IMR-90 (cell line): ENCODE measurements at regions not wholly inside any gene's neighbourhood (a gene's known extent, or its start where the extent isn't known, plus 50 kb on each side); places are given as distances from the start of the nearest gene placed in this dataset.

Experiments
- ATAC-seq: fragments of 200-7000 bp; cut with Tn5 transposase; 2 replicates; pipeline ENCODE4 v1.9.1; 2020; ENCODE audit warnings: low read depth, mild to moderate bottlenecking, moderate library complexity
- BruUV-seq: library from RNA; stranded (reverse); fragments of 400-500 nt; replicated peaks from 2 replicates; lab custom pipeline; 2021; lab: Mats Ljungman, UMichigan
- CTCF ChIA-PET: fragments of 300-600 bp; formaldehyde crosslinking; extraction: SDS; loops from one replicate; lab custom pipeline; 2021; ENCODE audit warnings: antibody characterized with exemption; lab: Yijun Ruan, JAX
- POLR2A ChIA-PET: fragments of 300-600 bp; sonication (Branson Sonifier 250); formaldehyde crosslinking; loops from one replicate; lab custom pipeline; 2022; ENCODE audit warnings: antibody characterized with exemption; ENCODE audit not compliant: unreplicated experiment; lab: Charles Lee
- DNase-seq: peaks from one replicate; pipeline ENCODE4 v3.0.0; 2013
- H2AFZ ChIP-seq: replicated peaks from 2 replicates; pipeline ENCODE3; 2013; ENCODE audit warnings: low read length, mild to moderate bottlenecking; ENCODE audit not compliant: poor library complexity
- H2AK5ac ChIP-seq: 2 replicates; pipeline ENCODE4 v1.6.1; 2013; ENCODE audit warnings: low read depth, low read length, inconsistent platforms
- H2AK9ac ChIP-seq: replicated peaks from 2 replicates; pipeline ENCODE3; 2013; ENCODE audit warnings: mild to moderate bottlenecking, low read depth, low read length, moderate library complexity; ENCODE audit not compliant: poor library complexity
- H2BK120ac ChIP-seq: 2 replicates; pipeline ENCODE4 v1.6.1; 2013; ENCODE audit warnings: low read depth, low read length, inconsistent platforms
- H2BK15ac ChIP-seq: 3 replicates; pipeline ENCODE4 v1.6.1; 2013; ENCODE audit warnings: low read depth, low read length, inconsistent platforms
- H2BK20ac ChIP-seq: 2 replicates; pipeline ENCODE4 v1.6.1; 2013; ENCODE audit warnings: low read depth, mild to moderate bottlenecking, inconsistent platforms, low read length, moderate library complexity
- H2BK5ac ChIP-seq: 2 replicates; pipeline ENCODE4 v1.6.1; 2013; ENCODE audit warnings: mild to moderate bottlenecking, low read depth, low read length, inconsistent platforms; ENCODE audit not compliant: poor library complexity, severe bottlenecking
- H3K14ac ChIP-seq: replicated peaks from 2 replicates; pipeline ENCODE4 v1.6.1; 2013; ENCODE audit warnings: low read depth, low read length, inconsistent platforms
- H3K18ac ChIP-seq: 2 replicates; pipeline ENCODE4 v1.6.1; 2013; ENCODE audit warnings: low read depth, low read length, control low read depth
- H3K23ac ChIP-seq: 2 replicates; pipeline ENCODE4 v1.6.1; 2013; ENCODE audit warnings: low read depth, low read length, inconsistent platforms
- H3K27ac ChIP-seq: 2 replicates; pipeline ENCODE4 v1.5.1; 2013; ENCODE audit warnings: mild to moderate bottlenecking, control low read depth, low read length; ENCODE audit not compliant: insufficient read depth
- H3K27me3 ChIP-seq: 2 replicates; pipeline ENCODE4 v1.6.1; 2013; ENCODE audit warnings: low read length; ENCODE audit not compliant: control insufficient read depth, insufficient read depth
- H3K36me3 ChIP-seq: 2 replicates; pipeline ENCODE4 v1.6.1; 2013; ENCODE audit warnings: low read length, mixed read lengths; ENCODE audit not compliant: control insufficient read depth, insufficient read depth
- H3K4ac ChIP-seq: 2 replicates; pipeline ENCODE4 v1.6.1; 2013; ENCODE audit warnings: low read depth, low read length, inconsistent platforms
- H3K4me1 ChIP-seq: 2 replicates; pipeline ENCODE4 v1.6.1; 2013; ENCODE audit warnings: low read length, mixed read lengths; ENCODE audit not compliant: control insufficient read depth, insufficient read depth
- H3K4me2 ChIP-seq: 2 replicates; pipeline ENCODE4 v1.6.1; 2013; ENCODE audit warnings: low read depth, mild to moderate bottlenecking, control low read depth, low read length, moderate library complexity
- H3K4me3 ChIP-seq: 2 replicates; pipeline ENCODE4 v1.5.1; 2013; ENCODE audit warnings: low read depth, mild to moderate bottlenecking, control low read depth, low read length, moderate library complexity; ENCODE audit not compliant: insufficient read depth
- H3K56ac ChIP-seq: 2 replicates; pipeline ENCODE4 v1.6.1; 2013; ENCODE audit warnings: low read length, inconsistent platforms; ENCODE audit not compliant: insufficient read depth; ENCODE audit errors: extremely low read depth
- H3K79me1 ChIP-seq, 2 experiments: 2 replicates each; pipeline ENCODE4 v1.6.1; 2013; ENCODE audit warnings: low read length in 2 of 2, inconsistent platforms in 1 of 2, low read depth in 1 of 2
- H3K9ac ChIP-seq: 2 replicates; pipeline ENCODE4 v1.6.1; 2013; ENCODE audit warnings: low read depth, low read length, control low read depth
- H3K9me1 ChIP-seq: 2 replicates; pipeline ENCODE4 v1.6.1; 2013; ENCODE audit warnings: low read length, inconsistent platforms; ENCODE audit not compliant: insufficient read depth
- H3K9me3 ChIP-seq: 2 replicates; pipeline ENCODE4 v1.6.1; 2013; ENCODE audit warnings: low read length; ENCODE audit not compliant: control insufficient read depth, insufficient read depth
- H4K20me1 ChIP-seq: 2 replicates; pipeline ENCODE4 v1.6.1; 2013; ENCODE audit warnings: low read length, inconsistent platforms; ENCODE audit not compliant: insufficient read depth
- H4K5ac ChIP-seq: 2 replicates; pipeline ENCODE4 v1.6.1; 2013; ENCODE audit warnings: mild to moderate bottlenecking, low read depth, low read length, control low read depth
- H4K8ac ChIP-seq, 2 experiments: 2 replicates each; pipeline ENCODE4 v1.6.1; 2013; ENCODE audit warnings: low read depth in 2 of 2, low read length in 2 of 2, control low read depth in 1 of 2, inconsistent platforms in 1 of 2
- H4K91ac ChIP-seq: 2 replicates; pipeline ENCODE4 v1.6.1; 2013; ENCODE audit warnings: low read depth, low read length, inconsistent platforms; ENCODE audit not compliant: insufficient read depth
- BHLHE40 ChIP-seq: fragments of 150-350 bp; IDR thresholded peaks from 2 replicates; pipeline ENCODE4 v1.6.1; 2016; ENCODE audit warnings: mild to moderate bottlenecking, low read depth, low read length
- CEBPB ChIP-seq: IDR thresholded peaks from 2 replicates; pipeline ENCODE4 v1.6.1; 2012; ENCODE audit warnings: low read depth, low read length, improper control_type of control experiment
- CHD1 ChIP-seq: IDR thresholded peaks from 2 replicates; pipeline ENCODE4 v1.6.1; 2012; ENCODE audit warnings: low read depth, low read length, improper control_type of control experiment
- CTCF ChIP-seq: conservative IDR thresholded peaks from 2 replicates; pipeline ENCODE4 v1.5.1; 2012; ENCODE audit warnings: mild to moderate bottlenecking, low read depth, low read length, improper control_type of control experiment
- ELK1 ChIP-seq: fragments of 150-350 bp; IDR thresholded peaks from 2 replicates; pipeline ENCODE4 v1.6.1; 2016; ENCODE audit warnings: low read depth, mild to moderate bottlenecking, low read length, moderate library complexity, borderline replicate concordance
- MAFK ChIP-seq: IDR thresholded peaks from 2 replicates; pipeline ENCODE4 v1.6.1; 2012; ENCODE audit warnings: low read depth, low read length, improper control_type of control experiment
- MAZ ChIP-seq: IDR thresholded peaks from 2 replicates; pipeline ENCODE4 v1.6.1; 2012; ENCODE audit warnings: low read depth, mild to moderate bottlenecking, low read length, improper control_type of control experiment, moderate library complexity, borderline replicate concordance
- MXI1 ChIP-seq: IDR thresholded peaks from 2 replicates; pipeline ENCODE4 v1.6.1; 2012; ENCODE audit warnings: low read depth, mild to moderate bottlenecking, low read length, moderate library complexity, borderline replicate concordance
- POLR2A ChIP-seq: IDR thresholded peaks from 2 replicates; pipeline ENCODE4 v1.6.1; 2012; ENCODE audit warnings: mild to moderate bottlenecking, low read depth, low read length
- RAD21 ChIP-seq: IDR thresholded peaks from 2 replicates; pipeline ENCODE4 v1.6.1; 2012; ENCODE audit warnings: low read length, improper control_type of control experiment
- RCOR1 ChIP-seq: IDR thresholded peaks from 2 replicates; pipeline ENCODE4 v1.6.1; 2012; ENCODE audit warnings: mild to moderate bottlenecking, low read length, improper control_type of control experiment; ENCODE audit not compliant: insufficient replicate concordance
- RFX5 ChIP-seq: IDR thresholded peaks from 2 replicates; pipeline ENCODE4 v1.8.0; 2012; ENCODE audit warnings: low read depth, mild to moderate bottlenecking, low read length, moderate library complexity
- SMC3 ChIP-seq: fragments of 150-350 bp; IDR thresholded peaks from 2 replicates; pipeline ENCODE4 v1.6.1; 2016; ENCODE audit warnings: low read depth, mild to moderate bottlenecking, antibody characterized with exemption, low read length, moderate library complexity
- USF2 ChIP-seq: fragments of 150-350 bp; IDR thresholded peaks from 2 replicates; pipeline ENCODE4 v1.6.1; 2017; ENCODE audit warnings: mild to moderate bottlenecking, antibody characterized with exemption, low read length, low read depth
- dilution Hi-C: fragments of 300-500 bp; cut with HindIII; formaldehyde crosslinking; loops from one replicate; pipeline ENCODE4 v1.14.3; 2018; ENCODE audit warnings: low sequenced_read_pairs; ENCODE audit not compliant: unreplicated experiment
- in situ Hi-C: fragments of 300-500 bp; cut with MboI; formaldehyde crosslinking; loops from 3 replicates; pipeline ENCODE4 v1.14.3; 2019; ENCODE audit warnings: low sequenced_read_pairs, inconsistent platforms, mixed read lengths
- intact Hi-C: fragments of 100-400 bp; cut with micrococcal nuclease; formaldehyde crosslinking; loops from 2 replicates; pipeline ENCODE4 v1.10.0; 2022

GRCh38 chrX:25278341-25278740, 262.6 kb upstream of the ARX start:
- intact Hi-C loops (no loop called here), dilution Hi-C loops (no loop called here), in situ Hi-C loops (no loop called here)
- Histone ChIP-seq H3K4me2 (no peak overlapping the region), H4K8ac (no peak overlapping the region), H3K14ac (no peak overlapping the region), H3K9ac (no peak overlapping the region), H3K18ac (no peak overlapping the region), H2BK5ac (no peak overlapping the region), H3K9me3 (no peaks in the 10 kb centered on the region; the same call in 1 of the 2 replicates), H2AK5ac (no peak overlapping the region), H2AFZ (no peak overlapping the region), H3K27ac (no peak overlapping the region), H3K9me1 (no peaks in the 10 kb centered on the region), H4K20me1 (no peaks in the 10 kb centered on the region), H4K5ac (no peak overlapping the region), H3K36me3 (no peaks in the 10 kb centered on the region), H3K27me3 (no peaks in the 10 kb centered on the region), H3K79me1 (no peaks in the 10 kb centered on the region), H2BK15ac (no peak overlapping the region), H3K4ac (no peak overlapping the region), H4K91ac (no peak overlapping the region), H2BK20ac (no peak overlapping the region), H3K56ac (no peak overlapping the region), H2BK120ac (no peak overlapping the region), H3K23ac (no peak overlapping the region), H2AK9ac (no peak overlapping the region), H3K4me3 (no peak overlapping the region), H3K4me1 (no peaks in the 10 kb centered on the region)
- POLR2A ChIA-PET = no interaction called here
- BruUV-seq = no TSS peak
- CTCF ChIA-PET = no interaction called here
- DNase-seq (no peak), ATAC-seq (no peak)
- TF ChIP-seq ELK1 (no peak), BHLHE40 (no peak), RCOR1 (no peak), SMC3 (no peak), USF2 (no peak), RAD21 (no peak), MXI1 (no peak), MAFK (no peak), CTCF (no peak), MAZ (no peak), CEBPB (no peak), POLR2A (no peak), RFX5 (no peak), CHD1 (no peak)
